Mononuclear cell (primary cell): ENCODE measurements at regions not wholly inside any gene's neighbourhood (a gene's known extent, or its start where the extent isn't known, plus 50 kb on each side); places are given as distances from the start of the nearest gene placed in this dataset.

ENCODE experiments used
- H3K27me3 ChIP-seq: 2 replicates; pipeline ENCODE4 v1.6.0; 2011; ENCODE audit warnings: low read length, control low read depth; ENCODE audit not compliant: insufficient read depth
- H3K4me1 ChIP-seq: 2 replicates; pipeline ENCODE4 v1.5.1; 2011; ENCODE audit warnings: mild to moderate bottlenecking, low read length, control low read depth; ENCODE audit not compliant: insufficient read depth
- H3K4me3 ChIP-seq: 2 replicates; pipeline ENCODE4 v1.5.1; 2011; ENCODE audit warnings: mild to moderate bottlenecking, low read length, moderate library complexity
- H3K9me3 ChIP-seq: 2 replicates; pipeline ENCODE4 v1.5.1; 2011; ENCODE audit warnings: low read depth, mild to moderate bottlenecking, control low read depth, low read length

DNA sequence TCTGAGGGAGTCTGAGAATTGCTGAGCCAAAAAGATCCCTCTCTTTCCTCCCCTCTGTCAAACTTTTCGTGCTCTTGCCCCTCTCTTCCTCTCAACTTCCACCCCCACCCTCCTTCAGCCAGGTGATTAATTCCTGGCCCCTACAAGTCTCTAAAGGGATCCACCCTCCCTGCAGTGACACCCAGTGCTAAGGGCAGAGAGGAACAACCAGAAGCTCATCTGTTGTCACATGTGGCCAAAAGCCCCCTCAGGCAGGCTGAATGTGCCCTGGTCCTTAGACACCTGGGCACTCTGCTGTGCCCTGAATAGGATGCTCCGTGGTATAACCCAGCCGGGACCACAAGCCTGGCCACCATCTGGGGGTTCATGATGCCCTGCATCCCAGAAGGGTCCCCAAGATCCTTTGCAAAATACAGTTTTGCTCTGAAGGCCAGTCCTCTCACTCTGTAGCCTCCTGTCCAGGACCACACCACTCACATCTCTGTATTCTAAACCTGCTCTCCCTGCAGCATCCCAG is 234.4 kb downstream of the BCL11A start:
- Histone ChIP-seq H3K4me1 (peaks cover 34% of the 10 kb centered on the region), H3K27me3 (no peaks in the 10 kb centered on the region), H3K4me3 (no peak overlapping the region), H3K9me3 (no peaks in the 10 kb centered on the region)

DNA sequence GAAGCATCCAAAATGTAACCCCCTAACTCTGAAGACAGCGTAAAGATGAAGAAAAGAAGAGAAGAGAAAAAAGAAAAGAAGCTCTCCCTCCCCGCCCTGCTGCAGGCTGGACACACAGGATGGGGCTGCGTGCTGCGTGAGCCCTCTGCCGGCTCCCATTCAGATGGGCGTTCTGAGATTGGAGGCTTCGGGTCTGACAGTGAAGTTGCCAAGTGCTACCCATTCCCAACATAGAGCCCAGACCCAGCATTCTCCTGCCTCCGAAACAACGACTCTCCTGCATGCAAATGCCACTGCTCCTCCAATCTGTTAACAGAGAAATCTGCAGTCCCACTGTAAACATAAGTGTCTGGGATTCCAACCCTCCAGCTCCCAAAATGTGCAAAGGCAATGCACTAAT is 234.9 kb downstream of the BCL11A start:
- no peaks in the 10 kb centered on the region for H3K27me3 ChIP-seq
- H3K4me3 ChIP-seq: no peak overlapping the region
- peaks cover 39% of the 10 kb centered on the region for H3K4me1 ChIP-seq
- no peaks in the 10 kb centered on the region for H3K9me3 ChIP-seq

DNA sequence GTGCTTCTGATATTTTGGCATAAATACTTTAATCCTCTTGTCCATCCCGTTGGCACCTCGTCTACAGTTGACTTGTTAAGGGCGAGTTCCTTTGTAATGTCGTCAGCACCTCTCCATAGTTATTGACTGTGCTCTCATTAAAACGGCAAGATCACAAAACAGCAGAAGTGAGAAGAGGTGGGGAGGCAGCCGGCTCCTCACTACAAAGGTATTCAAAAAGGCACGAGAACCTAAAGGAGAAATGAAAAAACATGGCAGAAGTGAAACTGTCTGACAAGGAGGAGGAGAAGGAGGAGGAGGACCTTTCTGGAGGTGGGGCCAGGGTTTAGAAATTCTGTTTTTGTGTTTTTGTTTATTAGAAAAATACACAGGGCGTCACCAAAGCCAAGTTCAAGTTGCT is 235.6 kb downstream of the BCL11A start:
- peaks cover 42% of the 10 kb centered on the region for H3K4me1 ChIP-seq
- H3K9me3 ChIP-seq: no peaks in the 10 kb centered on the region
- H3K4me3 ChIP-seq: no peak overlapping the region
- no peaks in the 10 kb centered on the region for H3K27me3 ChIP-seq

DNA sequence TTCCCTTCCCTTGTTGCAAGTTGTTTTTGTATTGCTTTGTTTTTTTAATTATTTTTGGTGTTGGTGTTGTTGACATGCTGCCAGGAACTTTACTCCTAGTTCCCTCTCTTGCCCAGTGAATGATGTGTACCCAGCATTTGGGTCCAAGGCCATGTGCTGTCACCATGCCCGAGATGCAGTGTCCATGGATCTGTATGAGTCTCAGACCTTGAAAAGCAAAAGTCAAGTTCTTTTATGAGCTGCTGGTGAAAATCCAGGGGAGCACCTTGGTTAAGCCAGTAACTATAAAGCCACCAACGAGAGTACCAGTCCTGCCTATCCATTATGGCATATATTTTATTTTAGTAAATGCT is 236.4 kb downstream of the BCL11A start:
- H3K9me3 ChIP-seq: no peaks in the 10 kb centered on the region
- H3K27me3 ChIP-seq: no peaks in the 10 kb centered on the region
- no peak overlapping the region for H3K4me3 ChIP-seq
- H3K4me1 ChIP-seq: peaks cover 42% of the 10 kb centered on the region

DNA sequence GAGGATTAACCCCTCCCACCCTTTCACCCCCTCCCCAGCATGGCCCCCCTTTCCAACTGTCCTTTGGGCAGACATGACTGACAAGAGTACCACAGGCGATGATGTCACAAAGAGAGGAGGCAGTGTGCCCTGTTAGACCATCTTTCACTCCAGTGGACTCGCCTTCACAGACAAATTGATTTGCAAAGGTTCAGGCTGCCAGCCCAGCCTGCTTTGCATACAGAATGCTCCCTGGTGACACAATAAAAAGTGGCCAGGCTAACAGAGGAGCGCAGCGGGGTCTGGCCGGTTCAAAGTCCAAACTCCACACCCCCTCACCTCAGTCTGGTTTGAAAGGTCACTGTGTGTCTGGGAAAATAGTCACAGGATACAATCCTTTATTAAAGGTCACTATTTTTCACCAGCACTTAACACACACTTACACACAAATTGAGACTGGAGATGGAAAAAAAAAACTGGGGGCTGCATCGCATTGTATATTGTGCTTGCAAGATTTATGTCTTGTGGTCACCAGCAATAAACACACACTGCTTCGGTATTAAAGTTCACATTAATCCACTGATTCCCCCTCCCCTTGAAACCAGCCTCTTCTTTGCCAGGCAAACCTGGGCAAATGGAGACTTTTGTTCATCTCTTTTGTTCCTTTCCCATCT is 236.9 kb downstream of the BCL11A start:
- Histone ChIP-seq H3K4me3 (no peak overlapping the region), H3K4me1 (peaks cover 42% of the 10 kb centered on the region), H3K27me3 (no peaks in the 10 kb centered on the region), H3K9me3 (no peaks in the 10 kb centered on the region)

DNA sequence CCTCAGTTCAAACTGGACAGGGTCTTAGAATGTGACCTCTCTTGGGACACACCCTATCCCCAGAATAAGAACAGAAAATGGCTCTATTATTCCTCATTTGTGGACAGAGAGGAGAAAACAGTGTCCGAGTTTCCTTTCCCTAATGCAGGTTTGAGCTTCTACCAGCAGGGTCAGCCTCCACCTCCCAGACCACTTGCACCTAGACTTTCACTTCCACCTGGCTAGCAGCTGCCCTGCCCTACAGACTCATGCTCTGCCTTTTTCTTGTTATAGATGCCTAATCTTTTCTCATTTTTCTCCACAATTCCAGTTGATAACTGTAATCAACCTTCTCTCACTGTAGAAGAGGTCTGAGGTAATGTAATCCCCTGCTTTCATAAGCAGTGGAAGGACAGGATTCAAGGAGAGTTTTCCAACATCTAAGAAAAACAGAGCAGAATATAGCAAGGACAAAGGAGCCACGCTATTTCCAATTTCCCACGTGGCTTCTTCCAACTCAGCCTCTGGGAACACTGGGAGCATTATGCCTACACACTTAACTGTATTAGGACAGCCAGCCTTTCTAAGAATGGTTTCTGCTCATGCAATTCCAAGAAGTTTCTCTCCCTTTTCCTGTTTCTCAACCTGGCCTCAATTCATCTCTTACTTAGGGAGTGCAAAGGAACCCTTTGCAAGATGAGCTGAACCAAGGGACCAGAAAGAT is 239.8 kb downstream of the BCL11A start:
- no peaks in the 10 kb centered on the region for H3K9me3 ChIP-seq
- peaks cover 45% of the 10 kb centered on the region for H3K4me1 ChIP-seq
- H3K27me3 ChIP-seq: no peaks in the 10 kb centered on the region
- H3K4me3 ChIP-seq: no peak overlapping the region

DNA sequence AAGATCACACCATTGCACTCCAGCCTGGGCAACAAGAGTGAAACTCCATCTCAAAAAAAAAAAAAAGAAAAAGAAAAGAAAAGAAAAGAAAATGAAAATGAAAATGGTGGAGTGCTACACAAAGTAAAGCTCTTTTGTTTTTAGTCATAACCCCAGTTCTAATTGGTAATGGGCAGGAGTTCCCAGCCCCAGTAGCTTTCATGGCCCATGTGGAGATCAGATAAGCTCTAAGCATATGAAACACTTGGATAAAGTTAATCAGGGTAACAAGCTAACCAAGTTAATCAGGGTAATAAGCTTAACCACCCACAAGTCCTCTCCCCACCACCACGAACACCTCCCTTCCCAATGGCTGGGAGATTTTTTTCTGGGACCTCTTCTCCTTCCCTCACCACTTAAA is 240.8 kb downstream of the BCL11A start:
- Histone ChIP-seq H3K4me3 (no peak overlapping the region), H3K4me1 (peaks cover 36% of the 10 kb centered on the region), H3K27me3 (no peaks in the 10 kb centered on the region), H3K9me3 (no peaks in the 10 kb centered on the region)

DNA sequence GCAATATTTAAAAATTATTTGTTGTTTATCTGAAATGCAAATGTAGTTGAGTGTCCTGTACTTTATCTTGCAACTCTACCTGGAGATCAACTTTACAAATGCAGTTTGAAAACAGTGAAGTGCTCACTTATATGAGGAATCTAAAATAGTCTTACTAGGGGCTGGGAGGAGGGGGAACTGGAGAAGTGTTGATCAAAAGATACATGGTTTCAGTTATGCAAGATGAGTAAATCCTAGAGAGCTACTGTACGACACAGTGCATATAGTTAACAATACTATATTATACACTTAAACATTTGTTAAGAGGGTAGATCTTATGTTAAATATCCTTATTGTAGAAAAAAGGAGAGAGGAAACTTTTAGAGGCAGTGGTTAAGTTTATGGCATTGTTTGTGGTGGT is 241.9 kb downstream of the BCL11A start:
- Histone ChIP-seq H3K4me3 (no peak overlapping the region), H3K27me3 (no peaks in the 10 kb centered on the region), H3K4me1 (peaks cover 26% of the 10 kb centered on the region), H3K9me3 (no peaks in the 10 kb centered on the region)

DNA sequence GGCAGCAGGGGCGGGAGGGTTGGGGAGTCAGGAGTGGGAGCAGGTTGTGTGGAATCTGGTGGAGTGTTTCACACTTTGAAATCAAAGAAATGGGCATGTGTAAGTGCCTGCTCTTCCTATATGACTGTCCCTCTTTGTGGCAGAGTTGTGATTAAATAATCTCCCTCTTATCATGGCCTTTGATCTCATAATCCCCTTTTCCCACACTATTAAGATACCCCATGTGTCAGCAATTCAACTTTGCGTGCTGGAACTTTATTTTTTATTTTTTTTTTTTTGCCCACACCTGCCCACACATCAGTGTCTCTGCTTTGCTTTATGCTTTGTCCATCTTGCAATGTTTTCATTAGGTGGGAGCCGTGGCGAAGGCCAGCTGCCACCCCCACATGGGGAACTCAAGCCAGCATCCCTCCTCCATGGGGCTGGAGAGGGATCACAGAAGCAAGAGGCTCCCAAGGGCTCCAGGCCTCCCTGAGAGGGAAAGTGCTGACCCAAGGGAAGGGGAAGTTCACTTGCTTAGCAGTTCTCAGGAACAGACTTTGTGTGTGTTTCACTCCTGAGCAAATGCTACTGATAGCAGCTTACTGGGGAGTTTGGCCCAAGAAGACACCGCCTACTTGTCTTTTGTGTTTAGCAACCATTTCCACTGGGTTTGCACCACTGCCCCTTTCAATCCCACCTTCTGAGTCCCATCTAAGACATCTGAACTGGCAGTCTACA is 243.4 kb downstream of the BCL11A start:
- H3K4me1 ChIP-seq: peaks cover 36% of the 10 kb centered on the region
- H3K4me3 ChIP-seq: no peak overlapping the region
- H3K9me3 ChIP-seq: no peaks in the 10 kb centered on the region
- H3K27me3 ChIP-seq: no peaks in the 10 kb centered on the region

DNA sequence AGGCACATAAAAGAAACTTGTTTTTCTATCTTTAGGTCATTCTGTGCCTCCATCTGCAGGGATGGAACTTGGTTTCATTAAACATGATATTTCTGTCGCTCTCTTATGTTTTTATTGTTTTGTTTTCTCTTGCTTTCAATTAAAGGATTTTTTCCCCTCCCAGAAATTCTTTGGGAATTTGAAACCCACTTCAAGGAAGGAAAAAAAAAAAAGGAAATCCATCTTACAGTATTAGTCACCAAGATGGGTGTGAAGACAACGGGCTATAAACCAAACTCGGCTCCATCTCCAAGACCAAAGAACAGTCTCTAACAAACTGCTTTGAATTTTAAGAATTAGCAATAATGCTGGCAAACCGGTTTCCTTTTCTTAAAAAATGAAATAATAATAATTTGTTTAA is 244.1 kb downstream of the BCL11A start:
- Histone ChIP-seq H3K4me1 (peaks cover 43% of the 10 kb centered on the region), H3K27me3 (no peaks in the 10 kb centered on the region), H3K9me3 (no peaks in the 10 kb centered on the region), H3K4me3 (no peak overlapping the region)

DNA sequence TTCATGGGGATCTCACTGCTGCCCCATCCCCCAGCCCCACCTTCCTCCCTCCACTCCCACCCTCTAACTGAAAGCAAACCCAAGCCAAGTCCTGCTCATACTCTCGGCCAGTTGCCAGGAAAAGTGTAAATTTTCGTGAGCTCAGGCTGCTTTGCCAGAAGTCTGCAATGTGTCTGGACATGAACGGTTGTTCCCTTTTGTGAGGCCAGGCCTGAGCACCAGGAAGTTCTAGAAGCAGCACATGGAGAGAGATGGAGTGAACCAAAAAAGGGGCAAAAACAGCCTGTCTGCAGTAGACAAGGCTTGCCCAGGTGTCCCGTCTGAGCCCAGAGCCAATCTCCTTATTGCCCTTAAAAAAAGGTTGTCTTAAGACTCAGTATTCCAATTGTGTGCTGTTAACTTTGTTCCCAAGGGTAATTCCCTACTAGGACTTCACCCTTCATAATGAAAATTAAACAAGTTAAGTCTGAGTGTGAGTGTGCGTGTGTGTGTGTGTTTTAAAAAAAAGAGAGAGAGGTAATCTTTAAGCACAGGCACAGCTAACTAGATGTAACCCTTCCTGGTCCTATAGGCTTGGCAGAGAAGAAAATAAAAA is 247.1 kb downstream of the BCL11A start:
- H3K27me3 ChIP-seq: no peaks in the 10 kb centered on the region
- H3K4me3 ChIP-seq: no peak overlapping the region
- H3K4me1 ChIP-seq: peaks cover 56% of the 10 kb centered on the region
- H3K9me3 ChIP-seq: no peaks in the 10 kb centered on the region

DNA sequence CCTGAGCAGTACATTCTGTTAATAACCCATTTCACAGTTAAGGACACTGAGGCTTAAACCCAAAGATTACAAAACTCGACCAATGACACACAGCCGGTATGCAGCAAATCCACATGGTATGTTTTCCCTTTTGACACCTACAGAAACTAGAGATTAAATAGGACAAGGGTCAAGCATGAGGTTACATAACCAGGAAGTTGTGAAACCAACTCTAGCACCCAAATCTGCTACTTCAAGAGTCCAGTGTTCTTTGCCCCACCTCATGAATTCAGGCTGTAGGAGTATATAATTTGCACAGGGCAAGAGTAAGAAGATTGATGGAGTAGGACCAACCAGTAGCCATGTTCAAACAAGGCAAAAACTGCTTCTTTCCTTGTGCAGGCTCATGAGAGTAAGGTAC is 249.8 kb downstream of the BCL11A start:
- H3K27me3 ChIP-seq: no peaks in the 10 kb centered on the region
- H3K9me3 ChIP-seq: no peaks in the 10 kb centered on the region
- H3K4me3 ChIP-seq: no peak overlapping the region
- H3K4me1 ChIP-seq: peaks cover 44% of the 10 kb centered on the region

DNA sequence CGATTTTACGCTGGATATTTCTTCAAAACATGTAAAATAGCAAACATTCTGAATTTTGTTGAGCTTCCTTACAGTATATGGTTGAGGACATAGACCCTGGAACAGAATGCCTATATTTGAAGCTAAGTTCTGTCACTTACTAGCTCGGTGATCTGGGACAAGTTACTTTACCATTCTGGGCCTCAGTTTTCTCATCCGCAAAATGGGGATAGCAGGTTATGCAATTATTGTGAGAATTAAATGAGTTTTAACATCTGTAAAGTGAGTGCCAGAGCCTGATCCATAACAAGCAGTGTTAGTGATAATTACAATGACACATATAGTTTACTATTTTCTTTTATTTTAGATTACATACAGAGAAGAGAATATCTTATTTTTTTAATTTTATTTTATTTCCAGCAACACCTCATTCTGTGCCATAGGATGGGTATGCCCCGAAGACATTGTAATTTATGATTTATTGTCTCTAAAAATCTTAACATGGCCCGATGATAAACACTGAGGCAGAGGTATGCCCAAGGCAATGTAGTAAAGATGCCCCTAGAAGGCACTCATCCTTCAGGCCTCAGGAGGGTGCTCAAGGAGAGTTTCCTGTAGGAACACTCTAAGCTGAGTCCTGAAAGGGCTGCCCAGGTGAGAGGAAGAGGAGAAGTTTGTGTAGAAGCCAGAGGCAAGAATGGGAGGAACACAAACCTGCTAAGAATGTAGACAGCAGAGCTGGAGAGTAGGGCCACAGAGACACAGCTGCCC is 250.9 kb downstream of the BCL11A start:
- no peak overlapping the region for H3K4me3 ChIP-seq
- H3K27me3 ChIP-seq: no peaks in the 10 kb centered on the region
- no peaks in the 10 kb centered on the region for H3K9me3 ChIP-seq
- H3K4me1 ChIP-seq: peaks cover 44% of the 10 kb centered on the region

DNA sequence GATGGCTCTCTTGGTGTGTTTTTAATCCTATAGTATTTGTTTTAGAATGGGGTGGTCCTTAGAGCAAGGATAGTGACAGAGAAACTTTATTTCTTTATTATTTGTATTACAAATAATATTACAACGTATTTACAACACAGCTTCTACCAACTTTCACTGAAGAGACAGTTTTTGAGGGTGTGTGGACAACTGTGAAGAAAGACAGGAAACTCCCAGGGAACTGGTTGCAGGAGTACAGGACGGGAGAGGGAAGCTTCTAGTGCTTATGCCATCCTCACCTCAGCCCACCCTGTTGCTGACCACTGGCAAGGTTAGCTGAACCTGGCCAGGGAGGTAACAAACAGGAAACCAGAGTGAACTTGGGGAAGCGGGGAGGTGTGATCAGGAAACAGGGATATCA is 251.7 kb downstream of the BCL11A start:
- peaks cover 44% of the 10 kb centered on the region for H3K4me1 ChIP-seq
- no peaks in the 10 kb centered on the region for H3K9me3 ChIP-seq
- no peak overlapping the region for H3K4me3 ChIP-seq
- no peaks in the 10 kb centered on the region for H3K27me3 ChIP-seq

DNA sequence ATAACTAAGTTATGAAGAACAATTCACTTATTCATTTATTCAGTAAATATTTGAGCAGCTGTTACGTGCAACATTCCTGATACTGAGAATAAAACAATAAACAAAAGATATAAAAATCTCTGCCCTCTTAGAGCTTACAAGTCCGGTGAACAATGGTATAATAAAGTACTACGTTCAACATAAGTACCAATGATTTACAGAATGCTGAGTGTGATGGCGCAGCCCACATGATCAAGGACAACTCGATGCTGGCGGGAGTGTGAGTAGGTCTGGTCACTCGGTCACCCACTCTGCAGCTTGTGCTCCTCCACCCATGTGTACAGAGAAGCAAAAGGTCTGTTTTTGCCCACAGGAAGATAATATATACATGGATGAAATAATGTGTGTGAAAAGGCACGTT is 254.3 kb downstream of the BCL11A start:
- no peaks in the 10 kb centered on the region for H3K9me3 ChIP-seq
- H3K4me3 ChIP-seq: no peak overlapping the region
- peaks cover 25% of the 10 kb centered on the region for H3K4me1 ChIP-seq
- H3K27me3 ChIP-seq: no peaks in the 10 kb centered on the region
